HG02973 (cell line): ENCODE measurements at regions not wholly inside any gene's neighbourhood (a gene's known extent, or its start where the extent isn't known, plus 50 kb on each side); places are given as distances from the start of the nearest gene placed in this dataset.

Experiments used
- ATAC-seq: cut with Tn5 transposase; IDR thresholded peaks from one replicate; pipeline ENCODE4 v1.9.1; 2021; ENCODE audit warnings: moderate library complexity; ENCODE audit not compliant: unreplicated experiment

- ATAC-seq: no peak
These were observed 117.4 kb downstream of the SUCNR1 start for GRCh38 chr3:151990696-151991376.

DNA sequence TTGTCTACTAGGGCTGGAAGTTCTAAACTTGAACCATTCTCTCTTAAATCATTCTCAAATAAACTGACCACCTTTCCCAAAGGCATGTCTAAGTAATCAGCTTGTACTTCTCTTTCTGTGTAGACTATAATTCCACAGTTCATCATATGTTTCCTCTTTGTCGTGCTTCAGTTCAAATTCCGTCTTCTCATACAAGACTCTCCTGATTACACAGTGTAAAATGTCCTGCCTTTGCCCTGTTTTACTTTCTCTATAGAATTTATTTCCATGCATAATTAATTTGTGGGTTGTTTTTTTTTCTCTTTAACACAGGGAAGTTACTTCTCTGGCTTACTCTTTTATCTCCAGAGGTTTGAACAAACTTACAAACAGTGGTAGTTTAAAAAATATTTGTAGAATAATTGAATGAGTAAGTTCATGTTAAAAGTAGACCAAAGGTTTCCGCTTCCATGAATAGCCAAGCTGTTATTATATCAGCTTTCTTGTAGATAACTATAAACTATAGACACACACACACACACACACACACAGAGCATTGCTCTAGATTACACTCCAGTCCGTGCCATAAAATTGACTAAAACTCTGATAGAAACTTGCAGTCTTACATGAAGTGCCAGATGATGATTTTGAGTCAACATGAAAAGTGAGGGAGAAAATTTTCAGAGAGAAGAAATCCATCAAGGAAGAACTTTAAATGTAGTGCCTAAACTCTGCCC, 119.0 kb downstream of the SUCNR1 start:
- no peak for ATAC-seq

DNA sequence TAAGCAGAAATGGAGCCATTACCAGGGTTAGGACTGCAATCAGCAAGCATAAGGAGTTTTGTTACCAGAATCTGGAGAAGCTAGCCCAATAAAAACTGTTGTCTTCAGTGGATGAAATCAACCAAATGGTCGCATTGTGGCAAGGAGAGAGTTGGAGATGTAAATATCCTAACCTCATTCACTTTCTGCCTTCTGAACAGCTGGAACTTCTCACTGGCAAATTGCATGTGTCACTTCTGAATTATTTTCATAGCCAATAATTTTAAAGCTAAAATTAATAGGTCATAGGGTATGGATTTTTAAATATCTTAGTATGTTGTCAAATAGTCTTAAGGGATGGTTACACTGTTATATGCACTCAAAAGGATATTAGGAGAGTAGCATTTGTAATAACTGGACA, 121.6 kb downstream of the SUCNR1 start:
- ATAC-seq: no peak

GRCh38 chr3:151998744-151999143, 125.3 kb downstream of the SUCNR1 start:
- ATAC-seq: no peak

GRCh38 chr3:151999936-152000335, 126.5 kb downstream of the SUCNR1 start:
- ATAC-seq: no peak

- no peak for ATAC-seq
These were observed 138.6 kb downstream of the SUCNR1 start for GRCh38 chr3:152011812-152012735.

GRCh38 chr3:152019508-152019907, 146.1 kb downstream of the SUCNR1 start:
- no peak for ATAC-seq

DNA sequence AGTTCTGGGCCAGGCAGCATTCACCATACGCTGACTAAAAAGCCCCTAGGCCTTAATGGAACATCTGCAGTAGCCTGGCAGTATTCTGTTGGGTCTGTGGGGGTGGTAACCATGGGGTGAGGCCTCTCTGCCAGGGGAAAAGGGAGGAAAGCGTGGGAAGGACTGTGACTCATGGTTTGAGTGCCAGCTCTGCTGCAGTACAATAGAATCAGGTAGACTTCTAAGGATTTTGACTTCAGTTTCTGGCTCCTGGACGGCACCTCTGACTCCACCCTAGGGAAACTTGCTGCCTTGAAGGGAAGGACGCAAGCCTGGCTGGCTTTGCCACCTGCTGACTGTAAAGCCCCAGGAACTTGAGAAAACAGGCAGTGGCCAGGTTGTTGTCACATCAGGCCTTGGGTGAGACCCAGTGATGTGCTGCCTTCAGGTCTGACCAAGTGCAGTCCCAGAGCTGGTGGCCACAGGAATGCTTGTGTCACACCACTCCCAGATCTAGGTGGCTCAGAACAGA, 148.6 kb downstream of the SUCNR1 start:
- no peak for ATAC-seq

DNA sequence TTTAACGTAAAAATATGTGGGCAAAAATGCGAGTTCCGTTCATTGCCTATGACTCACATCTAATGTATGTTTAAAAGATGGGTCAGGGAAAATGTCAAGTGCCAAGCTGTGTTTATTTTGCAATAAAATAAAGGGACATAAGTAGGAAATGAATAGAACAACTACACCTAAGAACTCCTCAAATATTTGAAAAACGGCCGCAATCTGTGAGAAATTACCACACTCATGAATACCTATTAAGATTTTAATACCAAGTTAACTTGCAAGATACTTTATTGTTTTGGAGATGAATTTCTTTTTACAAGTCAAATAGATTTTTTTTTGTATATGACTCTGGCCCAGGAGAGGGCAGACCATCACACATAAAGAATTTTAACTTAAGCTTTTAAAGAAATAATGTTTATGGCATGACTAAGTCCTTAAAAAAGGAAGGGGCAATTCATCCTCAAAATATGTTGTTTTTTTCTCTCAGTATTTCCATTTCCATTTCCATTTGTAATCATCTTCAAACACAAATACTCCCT, 152.7 kb downstream of the SUCNR1 start:
- no peak for ATAC-seq

DNA sequence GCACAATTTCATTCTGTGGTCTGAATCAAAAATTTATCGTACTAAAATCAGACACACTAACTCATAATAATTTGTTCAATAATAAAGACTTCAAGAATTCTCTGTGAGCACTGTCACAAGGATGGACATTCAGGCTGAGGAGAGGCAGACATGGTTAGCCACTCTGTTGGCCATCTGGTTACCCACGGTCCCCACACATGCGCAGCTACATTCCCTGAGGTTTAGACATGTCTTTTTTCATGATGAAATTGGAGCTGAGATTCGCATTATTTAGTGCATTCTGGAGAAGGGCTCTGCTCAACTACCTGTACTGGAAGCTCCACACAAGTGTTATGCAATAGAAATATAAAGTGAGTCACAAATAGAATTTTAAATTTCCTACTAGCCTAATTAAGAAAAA, 156.9 kb downstream of the SUCNR1 start:
- ATAC-seq: no peak

- ATAC-seq: no peak
These were observed 157.9 kb downstream of the SUCNR1 start for GRCh38 chr3:152031321-152031720.

DNA sequence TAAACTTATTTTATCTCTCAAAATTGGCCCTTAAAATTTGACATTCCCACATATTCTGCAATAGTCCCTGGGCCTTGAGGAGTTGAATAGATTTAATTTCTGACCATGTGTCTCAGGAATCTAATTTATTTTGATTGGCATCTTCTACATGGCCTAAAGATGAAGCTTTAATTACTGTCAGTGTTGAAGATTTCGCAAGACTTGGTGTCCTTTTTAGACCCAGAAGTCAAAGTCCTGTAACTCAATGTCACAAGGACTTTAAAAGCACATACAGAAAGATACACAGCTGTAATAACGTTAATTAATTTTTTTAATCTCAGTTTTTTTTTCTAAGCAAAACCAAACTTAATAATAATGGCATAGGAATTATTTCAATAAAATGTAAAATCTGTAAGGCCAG, 163.9 kb downstream of the SUCNR1 start:
- no peak for ATAC-seq

- ATAC-seq: no peak
These were observed 164.5 kb downstream of the SUCNR1 start for GRCh38 chr3:152037953-152038352.

- no peak for ATAC-seq
These were observed 165.0 kb downstream of the SUCNR1 start for GRCh38 chr3:152038490-152038889.

DNA sequence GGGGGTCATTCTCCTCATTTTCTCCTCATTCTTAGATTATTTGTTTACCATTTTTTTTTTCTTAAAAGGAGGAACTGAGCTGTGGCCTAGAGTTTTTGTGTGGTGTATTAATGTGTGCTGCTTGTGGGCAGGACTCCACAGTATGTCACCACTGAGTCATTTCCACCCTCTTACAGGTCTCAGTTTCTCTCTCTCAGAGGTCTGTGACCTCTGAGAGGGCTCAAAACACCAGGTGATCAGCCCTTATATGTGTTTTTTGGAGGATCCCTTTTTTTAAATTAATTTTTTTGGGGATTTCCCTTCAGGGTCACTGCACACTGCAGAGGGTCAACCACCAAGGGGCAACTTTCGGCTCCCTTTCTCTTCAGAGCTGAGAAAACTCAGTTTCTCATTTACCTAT, 166.4 kb downstream of the SUCNR1 start:
- peak; percentile 98 for ATAC-seq

DNA sequence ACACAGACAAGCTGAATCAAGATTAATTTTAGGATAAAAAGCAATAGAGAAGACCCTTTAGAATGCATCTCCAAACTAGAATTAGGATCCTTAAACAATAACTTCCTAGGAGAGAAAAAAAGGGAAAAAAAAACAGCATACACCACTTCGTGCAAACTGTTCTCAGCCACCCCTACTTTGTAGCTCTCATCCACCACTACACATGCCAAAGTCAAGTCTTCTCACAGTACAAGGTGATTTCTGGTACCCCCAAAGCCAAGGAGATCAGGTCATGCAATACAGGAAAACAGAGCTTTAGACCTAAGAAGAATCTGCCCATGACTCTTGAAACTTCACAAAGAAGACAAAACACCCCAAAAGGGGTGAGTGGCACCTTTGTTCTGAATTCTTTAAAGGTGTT, 166.9 kb downstream of the SUCNR1 start:
- ATAC-seq: no peak

DNA sequence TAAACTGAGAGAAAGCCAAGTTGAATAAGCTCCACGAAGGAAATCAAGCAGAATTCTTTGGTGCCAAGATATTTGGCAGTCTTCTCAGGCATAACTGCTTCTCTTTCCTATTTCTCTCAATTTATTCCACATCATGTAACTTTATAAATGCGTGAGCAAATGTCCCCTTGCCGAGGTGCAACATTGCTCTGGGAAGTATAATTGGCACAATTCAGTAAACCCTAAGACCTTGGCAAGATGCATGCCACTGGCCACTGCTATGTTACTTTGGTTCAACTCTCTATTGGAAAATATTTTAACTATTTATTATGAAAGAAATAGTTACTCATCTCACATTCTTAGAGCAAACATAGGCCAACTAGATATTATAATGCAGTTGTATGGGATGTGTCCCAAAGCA, 170.2 kb downstream of the SUCNR1 start:
- ATAC-seq: no peak

- ATAC-seq: no peak
These were observed 172.8 kb downstream of the SUCNR1 start for GRCh38 chr3:152046280-152046679.

- no peak for ATAC-seq
These were observed 174.0 kb downstream of the SUCNR1 start for GRCh38 chr3:152047465-152047864.

- no peak for ATAC-seq
These were observed 175.4 kb downstream of the SUCNR1 start for GRCh38 chr3:152048831-152049230.

DNA sequence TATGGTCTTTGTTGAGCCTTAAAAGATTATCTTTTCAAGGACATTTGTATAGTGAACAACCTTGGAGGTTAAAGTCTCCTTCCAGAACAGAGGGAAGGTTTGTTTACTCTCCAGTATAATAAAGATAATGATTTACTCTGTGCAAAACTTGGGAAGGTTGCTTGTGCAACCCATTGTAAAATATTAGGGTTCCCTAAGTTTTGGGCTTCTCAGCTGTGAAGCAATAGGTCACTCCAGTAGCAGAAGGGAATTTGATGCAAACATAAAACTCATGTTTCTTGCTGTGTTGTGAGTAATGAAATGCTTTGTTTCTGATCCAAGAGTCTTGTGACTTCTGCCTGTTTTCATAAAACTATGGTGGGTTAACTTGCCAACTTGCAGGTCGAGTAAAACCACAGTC, 177.5 kb downstream of the SUCNR1 start:
- ATAC-seq: no peak
